IMR-90 (cell line): ENCODE measurements at regions not wholly inside any gene's neighbourhood (a gene's known extent, or its start where the extent isn't known, plus 50 kb on each side); places are given as distances from the start of the nearest gene placed in this dataset.

ENCODE experiments used
- ATAC-seq: fragments of 200-7000 bp; cut with Tn5 transposase; 2 replicates; pipeline ENCODE4 v1.9.1; 2020; ENCODE audit warnings: low read depth, mild to moderate bottlenecking, moderate library complexity
- BruUV-seq: library from RNA; stranded (reverse); fragments of 400-500 nt; replicated peaks from 2 replicates; lab custom pipeline; 2021; lab: Mats Ljungman, UMichigan
- CTCF ChIA-PET: fragments of 300-600 bp; formaldehyde crosslinking; extraction: SDS; loops from one replicate; lab custom pipeline; 2021; ENCODE audit warnings: antibody characterized with exemption; lab: Yijun Ruan, JAX
- POLR2A ChIA-PET: fragments of 300-600 bp; sonication (Branson Sonifier 250); formaldehyde crosslinking; loops from one replicate; lab custom pipeline; 2022; ENCODE audit warnings: antibody characterized with exemption; ENCODE audit not compliant: unreplicated experiment; lab: Charles Lee
- DNase-seq: peaks from one replicate; pipeline ENCODE4 v3.0.0; 2013
- H2AFZ ChIP-seq: replicated peaks from 2 replicates; pipeline ENCODE3; 2013; ENCODE audit warnings: low read length, mild to moderate bottlenecking; ENCODE audit not compliant: poor library complexity
- H2AK5ac ChIP-seq: 2 replicates; pipeline ENCODE4 v1.6.1; 2013; ENCODE audit warnings: low read depth, low read length, inconsistent platforms
- H2AK9ac ChIP-seq: replicated peaks from 2 replicates; pipeline ENCODE3; 2013; ENCODE audit warnings: mild to moderate bottlenecking, low read depth, low read length, moderate library complexity; ENCODE audit not compliant: poor library complexity
- H2BK120ac ChIP-seq: 2 replicates; pipeline ENCODE4 v1.6.1; 2013; ENCODE audit warnings: low read depth, low read length, inconsistent platforms
- H2BK15ac ChIP-seq: 3 replicates; pipeline ENCODE4 v1.6.1; 2013; ENCODE audit warnings: low read depth, low read length, inconsistent platforms
- H2BK20ac ChIP-seq: 2 replicates; pipeline ENCODE4 v1.6.1; 2013; ENCODE audit warnings: low read depth, mild to moderate bottlenecking, inconsistent platforms, low read length, moderate library complexity
- H2BK5ac ChIP-seq: 2 replicates; pipeline ENCODE4 v1.6.1; 2013; ENCODE audit warnings: mild to moderate bottlenecking, low read depth, low read length, inconsistent platforms; ENCODE audit not compliant: poor library complexity, severe bottlenecking
- H3K14ac ChIP-seq: replicated peaks from 2 replicates; pipeline ENCODE4 v1.6.1; 2013; ENCODE audit warnings: low read depth, low read length, inconsistent platforms
- H3K18ac ChIP-seq: 2 replicates; pipeline ENCODE4 v1.6.1; 2013; ENCODE audit warnings: low read depth, low read length, control low read depth
- H3K23ac ChIP-seq: 2 replicates; pipeline ENCODE4 v1.6.1; 2013; ENCODE audit warnings: low read depth, low read length, inconsistent platforms
- H3K27ac ChIP-seq: 2 replicates; pipeline ENCODE4 v1.5.1; 2013; ENCODE audit warnings: mild to moderate bottlenecking, control low read depth, low read length; ENCODE audit not compliant: insufficient read depth
- H3K27me3 ChIP-seq: 2 replicates; pipeline ENCODE4 v1.6.1; 2013; ENCODE audit warnings: low read length; ENCODE audit not compliant: control insufficient read depth, insufficient read depth
- H3K36me3 ChIP-seq: 2 replicates; pipeline ENCODE4 v1.6.1; 2013; ENCODE audit warnings: low read length, mixed read lengths; ENCODE audit not compliant: control insufficient read depth, insufficient read depth
- H3K4ac ChIP-seq: 2 replicates; pipeline ENCODE4 v1.6.1; 2013; ENCODE audit warnings: low read depth, low read length, inconsistent platforms
- H3K4me1 ChIP-seq: 2 replicates; pipeline ENCODE4 v1.6.1; 2013; ENCODE audit warnings: low read length, mixed read lengths; ENCODE audit not compliant: control insufficient read depth, insufficient read depth
- H3K4me2 ChIP-seq: 2 replicates; pipeline ENCODE4 v1.6.1; 2013; ENCODE audit warnings: low read depth, mild to moderate bottlenecking, control low read depth, low read length, moderate library complexity
- H3K4me3 ChIP-seq: 2 replicates; pipeline ENCODE4 v1.5.1; 2013; ENCODE audit warnings: low read depth, mild to moderate bottlenecking, control low read depth, low read length, moderate library complexity; ENCODE audit not compliant: insufficient read depth
- H3K56ac ChIP-seq: 2 replicates; pipeline ENCODE4 v1.6.1; 2013; ENCODE audit warnings: low read length, inconsistent platforms; ENCODE audit not compliant: insufficient read depth; ENCODE audit errors: extremely low read depth
- H3K79me1 ChIP-seq, 2 experiments: 2 replicates each; pipeline ENCODE4 v1.6.1; 2013; ENCODE audit warnings: low read length in 2 of 2, inconsistent platforms in 1 of 2, low read depth in 1 of 2
- H3K9ac ChIP-seq: 2 replicates; pipeline ENCODE4 v1.6.1; 2013; ENCODE audit warnings: low read depth, low read length, control low read depth
- H3K9me1 ChIP-seq: 2 replicates; pipeline ENCODE4 v1.6.1; 2013; ENCODE audit warnings: low read length, inconsistent platforms; ENCODE audit not compliant: insufficient read depth
- H3K9me3 ChIP-seq: 2 replicates; pipeline ENCODE4 v1.6.1; 2013; ENCODE audit warnings: low read length; ENCODE audit not compliant: control insufficient read depth, insufficient read depth
- H4K20me1 ChIP-seq: 2 replicates; pipeline ENCODE4 v1.6.1; 2013; ENCODE audit warnings: low read length, inconsistent platforms; ENCODE audit not compliant: insufficient read depth
- H4K5ac ChIP-seq: 2 replicates; pipeline ENCODE4 v1.6.1; 2013; ENCODE audit warnings: mild to moderate bottlenecking, low read depth, low read length, control low read depth
- H4K8ac ChIP-seq, 2 experiments: 2 replicates each; pipeline ENCODE4 v1.6.1; 2013; ENCODE audit warnings: low read depth in 2 of 2, low read length in 2 of 2, control low read depth in 1 of 2, inconsistent platforms in 1 of 2
- H4K91ac ChIP-seq: 2 replicates; pipeline ENCODE4 v1.6.1; 2013; ENCODE audit warnings: low read depth, low read length, inconsistent platforms; ENCODE audit not compliant: insufficient read depth
- MAFK ChIP-seq: IDR thresholded peaks from 2 replicates; pipeline ENCODE4 v1.6.1; 2012; ENCODE audit warnings: low read depth, low read length, improper control_type of control experiment
- RFX5 ChIP-seq: IDR thresholded peaks from 2 replicates; pipeline ENCODE4 v1.8.0; 2012; ENCODE audit warnings: low read depth, mild to moderate bottlenecking, low read length, moderate library complexity
- SMC3 ChIP-seq: fragments of 150-350 bp; IDR thresholded peaks from 2 replicates; pipeline ENCODE4 v1.6.1; 2016; ENCODE audit warnings: low read depth, mild to moderate bottlenecking, antibody characterized with exemption, low read length, moderate library complexity
- WGBS, 2 experiments: methylation state at CpG; one replicate each; pipeline versions ENCODE4 v1.1.5 to v1.1.7; 2013; ENCODE audit warnings: missing lambda C conversion rate in 2 of 2; ENCODE audit not compliant: insufficient read length in 1 of 2; ENCODE audit errors: extremely low coverage in 2 of 2; 5-methylcytosine and 5-hydroxymethylcytosine counted together
- dilution Hi-C: fragments of 300-500 bp; cut with HindIII; formaldehyde crosslinking; loops from one replicate; pipeline ENCODE4 v1.14.3; 2018; ENCODE audit warnings: low sequenced_read_pairs; ENCODE audit not compliant: unreplicated experiment
- in situ Hi-C: fragments of 300-500 bp; cut with MboI; formaldehyde crosslinking; loops from 3 replicates; pipeline ENCODE4 v1.14.3; 2019; ENCODE audit warnings: low sequenced_read_pairs, inconsistent platforms, mixed read lengths
- intact Hi-C: fragments of 100-400 bp; cut with micrococcal nuclease; formaldehyde crosslinking; loops from 2 replicates; pipeline ENCODE4 v1.10.0; 2022
- TF ChIP-seq, protein P1 (sequence below): conservative IDR thresholded peaks from 2 replicates; pipeline ENCODE4 v1.5.1; 2012; ENCODE audit warnings: mild to moderate bottlenecking, low read depth, low read length, improper control_type of control experiment
- TF ChIP-seq, protein P2 (sequence below): fragments of 150-350 bp; IDR thresholded peaks from 2 replicates; pipeline ENCODE4 v1.6.1; 2017; ENCODE audit warnings: mild to moderate bottlenecking, antibody characterized with exemption, low read length, low read depth
- TF ChIP-seq, protein P3 (sequence below): fragments of 150-350 bp; IDR thresholded peaks from 2 replicates; pipeline ENCODE4 v1.6.1; 2016; ENCODE audit warnings: low read depth, mild to moderate bottlenecking, low read length, moderate library complexity, borderline replicate concordance

DNA sequence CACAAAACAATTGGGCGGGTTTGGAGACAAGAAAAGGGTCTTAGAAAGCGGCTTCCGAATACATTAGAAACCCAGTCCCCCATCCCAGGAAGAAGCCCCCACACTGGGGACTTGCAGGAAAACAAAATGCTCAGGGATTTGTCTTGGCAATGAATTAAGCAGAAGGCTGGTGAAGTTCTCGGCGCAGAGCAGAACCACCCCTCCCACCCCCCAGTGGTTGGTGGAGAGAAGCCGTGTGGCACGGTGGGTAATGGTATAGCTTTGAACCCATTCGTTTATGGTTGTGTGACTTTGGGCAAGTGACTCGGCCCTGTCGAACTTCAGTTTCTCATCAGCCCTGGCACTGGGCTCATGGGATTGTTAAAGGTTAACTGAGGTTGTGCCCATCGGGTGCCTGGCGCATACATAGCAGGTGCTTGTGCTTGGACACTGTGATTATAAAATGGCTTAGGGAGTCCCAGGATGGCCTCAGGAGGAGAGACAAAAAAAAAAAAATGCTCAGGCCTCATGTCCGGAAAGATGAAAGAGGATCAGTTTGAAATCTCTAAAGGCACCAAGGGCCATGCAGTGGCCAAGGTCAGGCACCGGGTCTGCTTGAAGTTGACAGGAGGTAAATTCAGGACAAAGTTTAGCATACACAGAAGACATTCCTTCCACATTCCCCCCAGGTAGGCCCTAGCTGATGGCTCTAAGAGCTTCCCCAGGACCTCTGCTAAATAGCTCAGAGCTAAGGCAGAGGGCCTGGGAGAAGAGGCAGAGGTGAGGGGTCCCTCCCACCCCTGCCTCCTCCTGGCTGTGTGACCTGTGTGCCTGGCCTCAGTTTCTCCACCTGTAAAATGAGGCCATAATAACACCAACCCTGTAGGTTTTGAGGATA lies 120.1 kb upstream of the PTPN1 start:
- no peak overlapping the region for H4K8ac ChIP-seq
- no peaks in the 10 kb centered on the region for H3K79me1 ChIP-seq
- H3K4me2 ChIP-seq: no peak overlapping the region
- H3K4me3 ChIP-seq: no peak overlapping the region
- H2AFZ ChIP-seq: no peak overlapping the region
- no peak overlapping the region for H2BK15ac ChIP-seq
- no peaks in the 10 kb centered on the region for H3K9me1 ChIP-seq
- no peak overlapping the region for H4K5ac ChIP-seq
- ATAC-seq (no peak), DNase-seq (no peak)
- no peaks in the 10 kb centered on the region for H3K36me3 ChIP-seq
- H2BK120ac ChIP-seq: no peak overlapping the region
- WGBS, 2 experiments: 80% methylated on average over 2 of the region's 14 CpGs; no CpG with 5 or more reads in 1 of the 2 experiments
- no peaks in the 10 kb centered on the region for H3K9me3 ChIP-seq
- no peak overlapping the region for H3K18ac ChIP-seq
- no peak overlapping the region for H3K9ac ChIP-seq
- ChIA-PET CTCF (no interaction called here), POLR2A (no interaction called here)
- no peak overlapping the region for H2BK20ac ChIP-seq
- no peak overlapping the region for H2AK5ac ChIP-seq
- no peak overlapping the region for H4K91ac ChIP-seq
- in situ Hi-C loops: no loop called here
- H2AK9ac ChIP-seq: no peak overlapping the region
- no peak overlapping the region for H3K56ac ChIP-seq
- BruUV-seq: no TSS peak
- TF ChIP-seq, protein P1, sequence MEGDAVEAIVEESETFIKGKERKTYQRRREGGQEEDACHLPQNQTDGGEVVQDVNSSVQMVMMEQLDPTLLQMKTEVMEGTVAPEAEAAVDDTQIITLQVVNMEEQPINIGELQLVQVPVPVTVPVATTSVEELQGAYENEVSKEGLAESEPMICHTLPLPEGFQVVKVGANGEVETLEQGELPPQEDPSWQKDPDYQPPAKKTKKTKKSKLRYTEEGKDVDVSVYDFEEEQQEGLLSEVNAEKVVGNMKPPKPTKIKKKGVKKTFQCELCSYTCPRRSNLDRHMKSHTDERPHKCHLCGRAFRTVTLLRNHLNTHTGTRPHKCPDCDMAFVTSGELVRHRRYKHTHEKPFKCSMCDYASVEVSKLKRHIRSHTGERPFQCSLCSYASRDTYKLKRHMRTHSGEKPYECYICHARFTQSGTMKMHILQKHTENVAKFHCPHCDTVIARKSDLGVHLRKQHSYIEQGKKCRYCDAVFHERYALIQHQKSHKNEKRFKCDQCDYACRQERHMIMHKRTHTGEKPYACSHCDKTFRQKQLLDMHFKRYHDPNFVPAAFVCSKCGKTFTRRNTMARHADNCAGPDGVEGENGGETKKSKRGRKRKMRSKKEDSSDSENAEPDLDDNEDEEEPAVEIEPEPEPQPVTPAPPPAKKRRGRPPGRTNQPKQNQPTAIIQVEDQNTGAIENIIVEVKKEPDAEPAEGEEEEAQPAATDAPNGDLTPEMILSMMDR: no peak
- TF ChIP-seq RFX5: no peak
- no peak for TF ChIP-seq MAFK
- TF ChIP-seq SMC3: no peak
- TF ChIP-seq, protein P2, sequence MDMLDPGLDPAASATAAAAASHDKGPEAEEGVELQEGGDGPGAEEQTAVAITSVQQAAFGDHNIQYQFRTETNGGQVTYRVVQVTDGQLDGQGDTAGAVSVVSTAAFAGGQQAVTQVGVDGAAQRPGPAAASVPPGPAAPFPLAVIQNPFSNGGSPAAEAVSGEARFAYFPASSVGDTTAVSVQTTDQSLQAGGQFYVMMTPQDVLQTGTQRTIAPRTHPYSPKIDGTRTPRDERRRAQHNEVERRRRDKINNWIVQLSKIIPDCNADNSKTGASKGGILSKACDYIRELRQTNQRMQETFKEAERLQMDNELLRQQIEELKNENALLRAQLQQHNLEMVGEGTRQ: no peak
- TF ChIP-seq, protein P3, sequence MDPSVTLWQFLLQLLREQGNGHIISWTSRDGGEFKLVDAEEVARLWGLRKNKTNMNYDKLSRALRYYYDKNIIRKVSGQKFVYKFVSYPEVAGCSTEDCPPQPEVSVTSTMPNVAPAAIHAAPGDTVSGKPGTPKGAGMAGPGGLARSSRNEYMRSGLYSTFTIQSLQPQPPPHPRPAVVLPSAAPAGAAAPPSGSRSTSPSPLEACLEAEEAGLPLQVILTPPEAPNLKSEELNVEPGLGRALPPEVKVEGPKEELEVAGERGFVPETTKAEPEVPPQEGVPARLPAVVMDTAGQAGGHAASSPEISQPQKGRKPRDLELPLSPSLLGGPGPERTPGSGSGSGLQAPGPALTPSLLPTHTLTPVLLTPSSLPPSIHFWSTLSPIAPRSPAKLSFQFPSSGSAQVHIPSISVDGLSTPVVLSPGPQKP: no peak
- no peak overlapping the region for H3K23ac ChIP-seq
- H3K27ac ChIP-seq: no peak overlapping the region
- no peaks in the 10 kb centered on the region for H4K20me1 ChIP-seq
- H2BK5ac ChIP-seq: no peak overlapping the region
- peaks cover under 1% of the 10 kb centered on the region for H3K4me1 ChIP-seq
- dilution Hi-C loops: no loop called here
- no peak overlapping the region for H3K4ac ChIP-seq
- H3K27me3 ChIP-seq: no peaks in the 10 kb centered on the region
- H3K14ac ChIP-seq: no peak overlapping the region
- intact Hi-C loops: no loop called here
